ENCODE measurements at regions not wholly inside any gene's neighbourhood (a gene's known extent, or its start where the extent isn't known, plus 50 kb on each side); places are given as distances from the start of the nearest gene placed in this dataset.

GRCh38 chr2:144304202-144304601 lies 215.7 kb downstream of the ZEB2 start:
- TF ChIP-seq BCL11A (tag by site-specific recombination; IDR thresholded peaks at IDR 0.05; ENCODE audit: low read depth) (no peak), ZNF274 (IDR thresholded peaks at IDR 0.05; ENCODE audit: low read length) (no peak), ZNF274 (tag by site-specific recombination; IDR thresholded peaks at IDR 0.05; ENCODE audit: borderline replicate concordance) (no peak), TCF7L2 (IDR thresholded peaks at IDR 0.05; ENCODE audit: borderline replicate concordance, low read depth, low read length) (no peak), SP3 (tag by site-specific recombination; IDR thresholded peaks at IDR 0.05) (no peak), ZNF132 (tag by site-specific recombination; IDR thresholded peaks at IDR 0.05; ENCODE audit: borderline replicate concordance) (no peak), ZBTB8A (tag by site-specific recombination; IDR thresholded peaks at IDR 0.05) (no peak), ZNF280C (tag by site-specific recombination; IDR thresholded peaks at IDR 0.05) (no peak), CTCF (tag by site-specific recombination; IDR thresholded peaks at IDR 0.05) (no peak), ZNF530 (tag by site-specific recombination; IDR thresholded peaks at IDR 0.05; ENCODE audit: low read depth) (no peak), ZNF660 (tag by site-specific recombination; IDR thresholded peaks at IDR 0.05) (no peak), ZNF621 (tag by site-specific recombination; IDR thresholded peaks at IDR 0.05) (no peak), ZNF792 (tag by site-specific recombination; IDR thresholded peaks at IDR 0.05) (no peak)
